ENCODE measurements at regions not wholly inside any gene's neighbourhood (a gene's known extent, or its start where the extent isn't known, plus 50 kb on each side); places are given as distances from the start of the nearest gene placed in this dataset.

- Histone ChIP-seq H3K4me2 (ENCODE audit: insufficient read depth, insufficient read length, low read length) (no peak overlapping the region), H2BK12ac (ENCODE audit: insufficient read length, low read depth, low read length) (no peak overlapping the region), H4K91ac (ENCODE audit: insufficient read length, low read depth, low read length) (no peak overlapping the region), H3K23me2 (ENCODE audit: insufficient read length, low read depth, low read length, poor library complexity, severe bottlenecking) (no peaks in the 10 kb centered on the region), H3K56ac (ENCODE audit: insufficient read length, low read depth, low read length) (no peak overlapping the region), H4K5ac (ENCODE audit: insufficient read length, low read depth, low read length) (no peak overlapping the region), H3K23ac (ENCODE audit: insufficient read length, low read depth, low read length) (no peak overlapping the region), H2AK5ac (ENCODE audit: insufficient read length, low read length) (no peak overlapping the region), H2BK120ac (ENCODE audit: low read depth, low read length, poor library complexity, severe bottlenecking) (no peak overlapping the region), H3K27me3 (ENCODE audit: insufficient read depth, low read length) (peaks cover 14% of the 10 kb centered on the region; the same call in 1 of the 2 replicates), H2BK5ac (ENCODE audit: insufficient read length, low read length) (no peak overlapping the region), H3K9me3 (ENCODE audit: control insufficient read depth, low read depth, low read length) (no peaks in the 10 kb centered on the region), H3K79me2 (ENCODE audit: insufficient read depth, low read length) (no peaks in the 10 kb centered on the region), H2AFZ (ENCODE audit: low read length) (no peak overlapping the region), H3K18ac (ENCODE audit: insufficient read length, low read depth, low read length) (no peak overlapping the region), H2BK20ac (ENCODE audit: low read depth, low read length, poor library complexity, severe bottlenecking) (no peak overlapping the region), H3K4ac (ENCODE audit: low read depth, low read length) (no peak overlapping the region), H3K27ac (ENCODE audit: insufficient read length, low read depth, low read length) (no peak overlapping the region), H3K14ac (ENCODE audit: insufficient read depth, low read length) (no peak overlapping the region), H3T11ph (ENCODE audit: low read length) (no peak overlapping the region), H4K20me1 (ENCODE audit: control insufficient read depth, insufficient read depth, insufficient read length) (no peaks in the 10 kb centered on the region), H2BK15ac (ENCODE audit: low read depth, low read length) (no peak overlapping the region), H3K79me1 (ENCODE audit: insufficient read depth, low read depth, low read length, poor library complexity, severe bottlenecking) (no peaks in the 10 kb centered on the region), H3K9ac (ENCODE audit: extremely low read depth, insufficient read length, low read length) (no peak overlapping the region), H4K8ac (replicated peaks; ENCODE audit: insufficient read length, low read depth, low read length) (no peak overlapping the region), H3K4me1 (ENCODE audit: insufficient read depth, low read length) (peaks cover 3% of the 10 kb centered on the region; the same call in 1 of the 2 replicates)
- DNase-seq = no peak
- Mint-ChIP-seq H3K27me3 (ENCODE audit: low read depth) (peaks cover 39% of the 10 kb centered on the region), H3K4me1 (peaks cover 13 to 18% of the 10 kb centered on the region in 2 experiments), H3K9me3 (no peaks in the 10 kb centered on the region), H3K4me3 (no peak overlapping the region), H3K27ac (no peak overlapping the region), H3K36me3 (ENCODE audit: insufficient read depth in 1 of 3, low read depth in 3 of 3) (no peaks in the 10 kb centered on the region)
- no CpG with 5 or more reads among the region's 3 CpGs for WGBS (ENCODE audit: extremely low coverage, insufficient read length, low lambda C conversion rate)
- no peak for TF ChIP-seq CTCF (conservative IDR thresholded peaks at IDR 0.05)
Measured at GRCh38 chr5:144088206-144089064, 82.0 kb downstream of the YIPF5 start.
